Thyroid gland (tissue), 4 donors: ENCODE measurements at regions not wholly inside any gene's neighbourhood (a gene's known extent, or its start where the extent isn't known, plus 50 kb on each side); places are given as distances from the start of the nearest gene placed in this dataset.

Experiments used
- POLR2A ChIP-seq, 2 donors: fragments of 450-650 bp; IDR thresholded peaks; one replicate each; pipeline ENCODE4 v1.6.1; 2017; ENCODE audit warnings: antibody characterized with exemption in 2 of 2, mild to moderate bottlenecking in 2 of 2, moderate library complexity in 1 of 2
- TF ChIP-seq, protein P1 (sequence below), 6 experiments: fragments of 200-600 bp in 3 of 6; fragments of 450-650 bp in 3 of 6; sonication (generic) in 3 of 6; IDR thresholded peaks; one replicate each; pipeline ENCODE4 v1.5.1; 2016 to 2019; ENCODE audit warnings: antibody characterized with exemption in 6 of 6, mild to moderate bottlenecking in 2 of 6, inconsistent platforms in 1 of 6, moderate library complexity in 1 of 6

DNA sequence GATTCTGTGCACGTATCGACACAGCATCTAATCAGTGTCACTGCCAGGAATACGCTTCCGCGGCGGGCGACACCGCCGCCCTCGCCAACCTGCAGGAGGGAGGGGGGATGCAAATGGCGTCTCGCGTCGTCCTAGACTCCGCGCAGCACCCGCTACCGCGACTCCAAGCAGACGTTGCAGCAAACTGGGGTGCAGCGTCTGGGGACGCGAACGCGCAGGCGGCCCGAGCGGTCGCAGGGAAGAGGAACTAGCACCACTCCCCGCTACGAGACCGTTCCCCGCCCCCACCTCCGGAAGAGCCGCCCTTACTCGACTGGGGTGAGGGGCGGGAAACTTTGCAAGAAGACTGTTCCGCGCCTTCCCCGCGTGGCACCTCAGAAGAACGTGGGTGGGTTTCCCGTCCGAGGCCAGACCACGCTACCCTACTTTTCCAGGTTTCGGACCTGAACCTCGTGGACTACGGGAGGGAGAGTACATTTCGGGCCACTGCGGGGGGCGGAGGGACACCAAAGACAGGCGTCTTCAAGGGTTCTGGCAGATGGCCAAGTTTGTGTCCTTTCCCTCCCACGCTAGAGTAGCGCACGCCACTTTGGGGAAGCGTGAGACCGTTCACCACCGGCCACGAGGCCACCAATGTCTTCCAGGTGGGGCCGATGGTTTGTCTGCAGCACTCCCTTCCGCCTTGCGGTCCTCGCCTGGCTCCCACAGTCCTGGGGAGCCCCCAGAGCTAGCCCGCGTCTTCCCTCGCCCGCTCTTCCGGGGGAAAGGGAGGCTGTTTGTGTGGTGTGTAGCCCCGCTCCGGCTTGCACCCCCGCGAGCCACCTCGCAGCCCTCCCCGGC, 78.0 kb upstream of the BCOR start:
- no peak for TF ChIP-seq POLR2A (IDR thresholded peaks at IDR 0.05)
- TF ChIP-seq, protein P1, sequence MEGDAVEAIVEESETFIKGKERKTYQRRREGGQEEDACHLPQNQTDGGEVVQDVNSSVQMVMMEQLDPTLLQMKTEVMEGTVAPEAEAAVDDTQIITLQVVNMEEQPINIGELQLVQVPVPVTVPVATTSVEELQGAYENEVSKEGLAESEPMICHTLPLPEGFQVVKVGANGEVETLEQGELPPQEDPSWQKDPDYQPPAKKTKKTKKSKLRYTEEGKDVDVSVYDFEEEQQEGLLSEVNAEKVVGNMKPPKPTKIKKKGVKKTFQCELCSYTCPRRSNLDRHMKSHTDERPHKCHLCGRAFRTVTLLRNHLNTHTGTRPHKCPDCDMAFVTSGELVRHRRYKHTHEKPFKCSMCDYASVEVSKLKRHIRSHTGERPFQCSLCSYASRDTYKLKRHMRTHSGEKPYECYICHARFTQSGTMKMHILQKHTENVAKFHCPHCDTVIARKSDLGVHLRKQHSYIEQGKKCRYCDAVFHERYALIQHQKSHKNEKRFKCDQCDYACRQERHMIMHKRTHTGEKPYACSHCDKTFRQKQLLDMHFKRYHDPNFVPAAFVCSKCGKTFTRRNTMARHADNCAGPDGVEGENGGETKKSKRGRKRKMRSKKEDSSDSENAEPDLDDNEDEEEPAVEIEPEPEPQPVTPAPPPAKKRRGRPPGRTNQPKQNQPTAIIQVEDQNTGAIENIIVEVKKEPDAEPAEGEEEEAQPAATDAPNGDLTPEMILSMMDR (IDR thresholded peaks at IDR 0.05) = no peak
